Spinal cord (tissue), 9 donors: ENCODE measurements at regions not wholly inside any gene's neighbourhood (a gene's known extent, or its start where the extent isn't known, plus 50 kb on each side); places are given as distances from the start of the nearest gene placed in this dataset.
A peak's percentile ranks its signal among the peaks of the same experiment; 100 is the strongest.

Source experiments
- DNase-seq, 6 donors: peaks; one replicate each; pipeline versions ENCODE4 v3.0.0 to v3.0.0-alpha.2; 2013 to 2015; ENCODE audit warnings: low spot score in 6 of 6, low read depth in 4 of 6
- H3K27ac ChIP-seq: one replicate; pipeline ENCODE4 v1.5.1; 2013; ENCODE audit warnings: low read depth, low read length, control low read depth
- H3K27me3 ChIP-seq: one replicate; pipeline ENCODE4 v1.6.1; 2013; ENCODE audit warnings: low read length; ENCODE audit not compliant: control insufficient read depth, insufficient read depth
- H3K36me3 ChIP-seq: one replicate; pipeline ENCODE4 v1.6.1; 2013; ENCODE audit warnings: low read length; ENCODE audit not compliant: control insufficient read depth, insufficient read depth
- H3K4me1 ChIP-seq: one replicate; pipeline ENCODE4 v1.6.1; 2013; ENCODE audit warnings: low read length; ENCODE audit not compliant: control insufficient read depth, insufficient read depth
- H3K4me3 ChIP-seq: one replicate; pipeline ENCODE4 v1.5.1; 2013; ENCODE audit warnings: low read depth, low read length, control low read depth
- H3K9me3 ChIP-seq: one replicate; pipeline ENCODE4 v1.6.1; 2013; ENCODE audit warnings: low read length; ENCODE audit not compliant: control insufficient read depth, insufficient read depth
- WGBS: methylation state at CpG from one replicate; pipeline ENCODE4 v1.1.5; 2013; ENCODE audit warnings: missing lambda C conversion rate; ENCODE audit not compliant: insufficient coverage; 5-methylcytosine and 5-hydroxymethylcytosine counted together
- donor health status: healthy.

GRCh38 chr2:23293731-23294130, 91.2 kb upstream of the KLHL29 start:
- Histone ChIP-seq H3K36me3 (no peaks in the 10 kb centered on the region), H3K9me3 (no peaks in the 10 kb centered on the region), H3K4me3 (no peak overlapping the region), H3K27ac (no peak overlapping the region), H3K4me1 (peaks cover 7% of the 10 kb centered on the region), H3K27me3 (no peaks in the 10 kb centered on the region)
- no CpG with 5 or more reads among the region's 7 CpGs for WGBS
- no peak for DNase-seq

GRCh38 chr2:23294238-23294637, 90.7 kb upstream of the KLHL29 start:
- Histone ChIP-seq H3K4me3 (no peak overlapping the region), H3K27me3 (no peaks in the 10 kb centered on the region), H3K9me3 (no peaks in the 10 kb centered on the region), H3K4me1 (peaks cover 7% of the 10 kb centered on the region), H3K27ac (no peak overlapping the region), H3K36me3 (no peaks in the 10 kb centered on the region)
- WGBS = 75% methylated on average over 4 of the region's 4 CpGs
- no peak for DNase-seq

DNA sequence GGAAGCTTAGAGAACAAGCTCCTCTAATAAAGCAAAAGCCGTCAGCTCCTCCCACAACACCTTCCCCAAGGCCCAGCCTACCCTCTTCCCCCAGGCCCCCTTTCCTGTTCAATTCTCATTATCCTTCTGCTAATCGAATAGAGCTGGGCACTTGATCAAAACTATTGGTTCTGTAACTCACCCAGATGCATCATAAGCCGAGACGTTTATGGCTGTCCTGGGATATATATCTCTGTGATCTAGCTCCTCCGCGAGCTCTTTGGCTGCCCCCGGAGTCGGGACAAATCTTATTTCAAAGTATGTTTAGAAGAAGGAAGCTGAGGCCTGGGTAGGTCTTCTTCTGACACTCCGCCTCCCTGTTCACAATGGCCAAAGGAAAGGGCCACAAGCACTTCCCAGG, 88.3 kb upstream of the KLHL29 start:
- 84% methylated on average over 4 of the region's 9 CpGs for WGBS
- no peaks in the 10 kb centered on the region for H3K27me3 ChIP-seq
- no peaks in the 10 kb centered on the region for H3K36me3 ChIP-seq
- DNase-seq = peak in 1 of 6 donors; percentile 71
- H3K4me3 ChIP-seq = no peak overlapping the region
- H3K27ac ChIP-seq = no peak overlapping the region
- no peaks in the 10 kb centered on the region for H3K9me3 ChIP-seq
- H3K4me1 ChIP-seq = peaks cover 7% of the 10 kb centered on the region

GRCh38 chr2:23297112-23297511, 87.9 kb upstream of the KLHL29 start:
- DNase-seq = peak in 1 of 6 donors; percentile 34
- H3K36me3 ChIP-seq = no peaks in the 10 kb centered on the region
- WGBS = 100% methylated on average over 1 of the region's 3 CpGs
- no peak overlapping the region for H3K27ac ChIP-seq
- H3K9me3 ChIP-seq = no peaks in the 10 kb centered on the region
- H3K4me3 ChIP-seq = no peak overlapping the region
- H3K27me3 ChIP-seq = no peaks in the 10 kb centered on the region
- H3K4me1 ChIP-seq = peaks cover 7% of the 10 kb centered on the region

GRCh38 chr2:23298551-23298950, 86.4 kb upstream of the KLHL29 start:
- no peak for DNase-seq
- Histone ChIP-seq H3K27me3 (no peaks in the 10 kb centered on the region), H3K4me1 (peaks cover 7% of the 10 kb centered on the region), H3K27ac (no peak overlapping the region), H3K4me3 (no peak overlapping the region), H3K9me3 (no peaks in the 10 kb centered on the region), H3K36me3 (no peaks in the 10 kb centered on the region)
- WGBS = 90% methylated on average over 4 of the region's 6 CpGs

DNA sequence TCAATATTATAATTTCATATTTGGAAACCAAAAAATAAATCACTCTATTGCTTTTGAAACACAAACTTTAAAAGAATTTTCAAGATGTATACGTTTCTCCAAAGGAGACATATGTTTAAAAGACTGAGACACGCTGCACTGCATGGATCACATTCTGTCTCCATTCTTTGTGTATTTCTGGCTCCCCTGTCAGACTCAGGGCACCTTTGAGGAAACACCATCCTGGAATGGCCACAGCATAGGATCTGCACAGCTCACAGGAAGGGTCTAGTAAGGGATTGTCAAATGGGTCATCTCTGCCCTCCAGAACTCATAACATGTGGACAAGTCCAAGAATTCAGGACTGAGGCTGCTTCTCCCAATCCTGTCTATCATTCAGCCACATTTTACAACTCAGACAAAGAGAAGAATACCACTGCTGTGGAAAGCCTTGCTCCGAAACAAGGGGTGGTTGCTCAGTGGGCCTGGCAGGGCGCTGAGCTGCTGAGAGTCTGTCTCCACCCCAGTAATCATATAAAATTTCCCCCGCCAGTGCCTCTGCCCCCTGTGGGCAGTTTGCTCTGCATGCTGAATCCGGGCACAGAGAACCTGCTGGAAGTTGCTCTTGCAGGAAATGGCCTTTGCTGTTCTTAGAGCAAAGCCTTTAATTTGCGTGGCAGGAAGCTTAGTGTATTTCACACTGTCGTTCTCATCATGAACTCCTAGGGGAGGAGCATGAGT, 85.3 kb upstream of the KLHL29 start:
- H3K27ac ChIP-seq = no peak overlapping the region
- no peak overlapping the region for H3K4me3 ChIP-seq
- H3K27me3 ChIP-seq = no peaks in the 10 kb centered on the region
- peaks cover 7% of the 10 kb centered on the region for H3K4me1 ChIP-seq
- 62% methylated on average over 6 of the region's 8 CpGs for WGBS
- DNase-seq = peak in 2 of 6 donors; percentile 28 to 47
- no peaks in the 10 kb centered on the region for H3K36me3 ChIP-seq
- no peaks in the 10 kb centered on the region for H3K9me3 ChIP-seq

- no peaks in the 10 kb centered on the region for H3K36me3 ChIP-seq
- peaks cover 6% of the 10 kb centered on the region for H3K4me1 ChIP-seq
- H3K27me3 ChIP-seq = no peaks in the 10 kb centered on the region
- H3K4me3 ChIP-seq = no peak overlapping the region
- DNase-seq = no peak
- H3K27ac ChIP-seq = no peak overlapping the region
- H3K9me3 ChIP-seq = no peaks in the 10 kb centered on the region
Measured at GRCh38 chr2:23301136-23301535, 83.8 kb upstream of the KLHL29 start.

DNA sequence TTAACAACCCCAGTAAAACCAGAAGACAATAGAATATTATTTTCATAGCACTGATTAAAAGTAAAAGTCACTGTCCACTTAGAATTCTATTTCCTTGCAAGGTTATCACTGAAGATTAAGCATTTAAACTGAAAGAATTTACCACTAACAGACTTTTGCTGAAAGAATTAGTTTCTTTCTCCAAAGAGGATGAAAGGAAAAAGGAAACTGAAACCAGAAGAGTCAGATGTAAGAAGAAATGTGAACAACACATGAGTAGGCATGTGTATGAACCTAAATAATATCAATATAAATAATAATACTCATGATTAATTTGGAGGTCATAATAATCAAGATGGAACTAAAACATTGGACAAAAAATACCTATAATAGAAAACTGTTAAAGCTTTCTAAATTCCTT, 82.4 kb upstream of the KLHL29 start:
- Histone ChIP-seq H3K9me3 (no peaks in the 10 kb centered on the region), H3K27me3 (no peaks in the 10 kb centered on the region), H3K4me3 (no peak overlapping the region), H3K36me3 (no peaks in the 10 kb centered on the region), H3K27ac (no peak overlapping the region), H3K4me1 (peaks cover 5% of the 10 kb centered on the region)
- no peak for DNase-seq

- 27% methylated on average over 7 of the region's 9 CpGs for WGBS
- Histone ChIP-seq H3K27ac (no peak overlapping the region), H3K4me1 (peaks cover 5% of the 10 kb centered on the region), H3K27me3 (no peaks in the 10 kb centered on the region), H3K36me3 (no peaks in the 10 kb centered on the region), H3K4me3 (no peak overlapping the region), H3K9me3 (no peaks in the 10 kb centered on the region)
- DNase-seq = peak in 1 of 6 donors; percentile 74
Measured at GRCh38 chr2:23306401-23306800, 78.6 kb upstream of the KLHL29 start.

- Histone ChIP-seq H3K4me3 (no peak overlapping the region), H3K27ac (no peak overlapping the region), H3K36me3 (no peaks in the 10 kb centered on the region), H3K27me3 (no peaks in the 10 kb centered on the region), H3K4me1 (peaks cover 5% of the 10 kb centered on the region), H3K9me3 (no peaks in the 10 kb centered on the region)
- no CpG with 5 or more reads among the region's 1 CpG for WGBS
- DNase-seq = no peak
Measured at GRCh38 chr2:23311186-23311585, 73.8 kb upstream of the KLHL29 start.
